HG03135 (cell line): ENCODE measurements at regions not wholly inside any gene's neighbourhood (a gene's known extent, or its start where the extent isn't known, plus 50 kb on each side); places are given as distances from the start of the nearest gene placed in this dataset.

ENCODE experiments used
- ATAC-seq: cut with Tn5 transposase; IDR thresholded peaks from one replicate; pipeline ENCODE4 v1.9.1; 2021; ENCODE audit warnings: mild to moderate bottlenecking, moderate library complexity; ENCODE audit not compliant: unreplicated experiment

DNA sequence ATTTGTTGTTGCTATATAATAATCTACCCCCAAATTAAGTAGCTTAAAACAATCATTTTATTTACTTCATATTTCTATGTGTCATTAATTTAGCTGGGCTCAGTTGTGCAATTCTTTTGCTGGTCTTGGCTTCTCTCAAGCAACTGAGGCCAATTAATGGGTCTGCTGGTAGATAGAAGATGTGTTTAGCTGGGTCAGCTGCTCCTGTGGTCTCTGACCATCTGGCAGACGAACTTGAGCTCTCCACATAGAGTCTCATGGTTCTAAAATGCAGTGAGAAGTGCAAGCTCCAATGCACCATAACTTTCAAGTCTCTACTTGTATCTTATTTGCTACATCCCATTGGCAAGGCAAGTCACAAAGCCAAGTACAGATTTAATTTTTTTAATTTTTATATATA, 515.6 kb downstream of the ZIC1 start:
- ATAC-seq: no peak

- ATAC-seq: no peak
These were observed 516.1 kb downstream of the ZIC1 start for GRCh38 chr3:147925272-147925671.

- ATAC-seq: no peak
These were observed 521.2 kb downstream of the ZIC1 start for GRCh38 chr3:147930232-147930807.

- ATAC-seq: no peak
These were observed 525.5 kb downstream of the ZIC1 start for GRCh38 chr3:147934451-147935180.

- ATAC-seq: no peak
These were observed 528.2 kb downstream of the ZIC1 start for GRCh38 chr3:147937341-147937740.

DNA sequence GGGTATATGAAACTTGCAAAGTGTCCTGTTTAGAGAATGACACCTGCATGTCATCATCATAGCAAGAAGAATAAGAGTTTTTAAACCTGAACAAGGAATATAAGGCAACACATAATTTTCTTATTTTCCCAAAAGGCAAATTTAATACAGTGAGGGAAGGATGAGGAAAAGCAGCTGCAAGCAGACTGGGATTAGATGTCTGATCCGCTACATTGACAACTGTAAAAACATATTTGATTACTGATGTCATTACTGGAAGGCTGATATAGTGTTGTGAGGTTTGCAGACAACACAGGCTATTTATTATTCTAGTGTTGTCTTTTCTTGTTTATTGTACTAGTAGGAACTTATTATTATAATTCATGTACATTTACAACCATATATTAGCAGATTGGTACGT, 528.7 kb downstream of the ZIC1 start:
- no peak for ATAC-seq

DNA sequence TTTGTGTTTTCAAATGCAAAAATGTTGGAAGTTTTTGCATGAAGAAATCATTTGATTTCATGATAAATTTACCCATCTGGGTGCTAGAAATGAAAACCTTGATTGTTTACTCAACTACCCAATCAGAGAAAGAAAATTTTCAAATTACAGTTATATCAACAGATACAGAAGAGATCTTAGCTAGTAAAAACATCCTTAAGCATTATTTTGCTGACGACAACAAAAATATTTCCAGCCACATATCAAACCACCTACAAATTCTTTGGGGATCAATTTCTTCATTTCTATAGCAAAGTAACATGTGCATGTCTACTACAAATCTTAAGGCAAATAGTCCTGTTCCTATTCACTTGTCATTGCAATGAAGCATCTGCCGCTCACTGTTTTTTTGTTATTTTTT, 530.3 kb downstream of the ZIC1 start:
- ATAC-seq: no peak

GRCh38 chr3:147939839-147940238, 530.7 kb downstream of the ZIC1 start:
- ATAC-seq: no peak

DNA sequence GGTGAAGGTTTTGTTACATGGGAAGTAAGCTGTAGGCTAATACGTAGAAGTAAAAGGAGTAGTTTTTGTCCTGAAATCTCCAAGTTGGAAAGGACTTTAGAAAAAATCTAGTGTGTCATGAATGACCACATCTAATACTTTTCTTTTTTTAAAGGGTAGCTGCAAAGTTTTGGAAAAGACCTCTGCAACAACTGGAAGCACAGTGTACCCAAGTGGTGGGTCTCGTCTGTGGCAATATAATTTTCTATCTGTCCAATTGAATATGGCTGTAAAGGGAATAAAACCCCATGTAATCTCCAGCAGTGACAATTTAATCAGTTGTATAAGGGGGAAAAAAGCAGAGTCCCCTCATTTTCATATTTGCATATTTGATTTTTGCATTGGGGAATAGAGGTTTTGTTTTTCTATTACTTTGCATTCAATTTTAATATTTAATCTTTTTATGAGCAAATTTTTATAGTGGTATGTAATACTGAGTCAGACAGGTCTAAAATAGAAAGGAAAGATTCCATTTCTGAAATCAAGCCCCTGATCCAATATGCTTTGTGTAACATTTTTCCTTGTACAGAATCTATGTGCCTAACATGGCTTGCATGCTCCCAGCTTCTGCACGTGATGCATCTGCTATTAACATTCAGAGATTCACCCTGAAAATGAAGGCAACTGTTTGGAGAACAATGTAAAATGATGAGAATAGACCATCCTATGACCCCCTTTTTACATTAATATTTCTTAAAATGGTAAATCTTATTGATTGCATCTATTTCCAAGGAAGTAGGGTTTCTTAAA, 531.4 kb downstream of the ZIC1 start:
- ATAC-seq: no peak

- ATAC-seq: no peak
These were observed 532.8 kb downstream of the ZIC1 start for GRCh38 chr3:147941969-147942368.

DNA sequence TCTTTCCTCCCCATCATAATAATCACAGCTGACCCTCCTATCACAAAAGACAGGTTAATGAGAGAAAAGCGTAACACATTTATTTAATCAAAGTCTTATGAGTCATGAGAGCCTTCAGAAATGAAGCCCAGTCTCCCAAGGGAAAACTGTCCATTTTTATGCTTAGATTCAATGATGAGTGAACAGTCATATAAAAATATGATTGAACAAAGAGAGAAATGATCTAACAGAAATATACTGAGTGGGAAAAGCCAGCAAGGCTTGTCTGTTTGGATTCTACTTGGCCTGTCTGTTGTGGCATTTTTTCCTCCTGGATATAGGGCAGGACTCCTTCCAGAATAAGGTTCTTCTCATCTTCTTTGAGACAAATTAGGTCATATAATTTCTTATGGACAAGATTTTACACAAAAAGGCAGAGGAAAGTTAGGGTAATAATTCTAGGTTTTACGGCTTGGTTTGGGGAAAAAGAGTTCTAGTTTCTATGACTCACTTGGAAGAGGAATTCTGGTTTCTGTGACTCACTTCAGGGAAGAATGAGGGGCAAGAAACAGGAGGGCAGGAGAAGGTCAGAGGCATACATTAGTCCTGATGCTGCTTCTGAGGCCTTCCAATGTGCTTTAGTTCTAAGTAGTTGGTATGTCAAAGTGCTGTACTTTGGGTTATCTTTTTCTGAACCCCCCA, 534.2 kb downstream of the ZIC1 start:
- ATAC-seq: no peak

DNA sequence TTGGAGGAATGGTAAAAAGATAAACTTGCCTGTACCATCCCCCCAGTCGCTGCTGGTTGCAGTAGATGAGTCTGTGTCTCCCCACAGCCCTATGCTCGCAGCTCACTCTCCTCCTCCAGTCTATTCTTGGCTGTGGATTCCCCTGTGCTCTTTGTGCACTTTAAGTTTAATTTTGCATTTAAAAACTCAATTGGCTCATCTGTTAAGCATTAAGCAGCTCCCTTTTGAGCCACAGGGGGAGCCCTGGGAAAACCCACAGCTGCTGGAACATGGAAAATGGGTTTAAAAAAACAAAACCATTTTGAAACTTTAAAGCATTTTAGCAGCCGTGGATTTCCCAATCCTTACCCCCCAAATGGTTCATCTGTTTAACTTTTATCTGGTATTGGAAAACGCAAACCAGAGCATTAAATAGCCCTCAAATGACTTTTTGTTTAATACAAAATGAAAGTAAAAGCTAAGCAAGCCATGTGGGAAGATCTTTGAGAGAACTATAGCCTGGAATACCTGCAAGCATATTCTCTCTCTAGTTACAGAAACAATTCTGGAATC, 536.9 kb downstream of the ZIC1 start:
- ATAC-seq: peak; percentile 60

DNA sequence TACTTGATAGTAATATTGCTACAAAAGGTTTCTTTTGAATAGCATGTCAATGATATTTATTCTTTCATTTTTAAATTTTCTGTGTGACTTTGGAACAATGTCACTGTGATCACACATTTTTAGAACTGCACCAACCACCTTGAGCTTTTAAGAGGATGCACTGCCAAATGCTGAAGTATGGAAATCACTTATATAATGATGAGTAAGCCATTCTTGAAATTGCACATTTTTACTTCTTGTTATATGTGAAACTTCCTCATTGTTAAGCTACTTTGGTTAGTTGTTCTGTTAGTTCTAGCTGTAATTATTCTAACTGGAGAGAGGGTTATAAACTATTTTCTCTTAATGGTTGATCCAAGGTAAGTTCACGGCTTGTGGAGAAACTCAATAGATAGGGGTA, 547.5 kb downstream of the ZIC1 start:
- ATAC-seq: no peak

- no peak for ATAC-seq
These were observed 549.6 kb downstream of the ZIC1 start for GRCh38 chr3:147958754-147959153.

GRCh38 chr3:147960786-147961185, 551.6 kb downstream of the ZIC1 start:
- ATAC-seq: no peak

- no peak for ATAC-seq
These were observed 553.4 kb downstream of the ZIC1 start for GRCh38 chr3:147962408-147963164.

DNA sequence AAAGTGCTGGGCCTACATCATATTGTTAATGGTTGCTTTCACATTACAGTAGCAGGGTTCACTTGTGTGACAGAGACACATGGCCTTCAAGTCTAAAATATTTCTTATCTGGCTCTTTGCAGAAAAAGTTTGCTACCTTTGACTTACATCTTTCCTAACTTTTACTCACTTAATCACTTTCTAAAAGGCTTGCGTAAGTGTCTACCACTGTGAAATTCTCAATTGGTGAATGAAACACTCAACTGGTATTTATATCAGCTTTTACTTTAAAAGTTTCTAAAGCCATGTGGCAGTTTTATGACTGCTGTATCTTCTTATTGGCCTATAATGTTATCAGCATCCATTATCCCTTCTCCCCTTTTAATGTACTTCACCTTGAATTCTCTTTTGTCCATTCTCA, 554.5 kb downstream of the ZIC1 start:
- ATAC-seq: no peak

DNA sequence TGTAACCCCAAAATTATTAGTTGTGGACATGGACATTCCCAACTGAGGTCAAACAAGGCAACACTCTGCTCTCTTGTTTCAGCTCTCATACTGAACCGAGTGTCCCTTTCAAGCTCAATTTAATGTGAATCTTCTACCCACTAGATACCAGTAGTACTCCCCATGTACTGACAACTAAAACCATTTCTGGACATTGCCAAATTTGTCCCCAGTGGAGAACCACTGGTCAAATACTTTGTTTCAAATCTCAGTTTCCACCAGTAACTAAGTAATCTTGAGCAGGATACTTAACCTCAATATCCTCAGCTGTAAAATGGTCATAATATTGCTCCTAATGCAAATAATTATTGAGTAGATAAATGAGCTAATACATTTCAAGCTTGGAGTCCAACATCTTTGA, 566.0 kb downstream of the ZIC1 start:
- no peak for ATAC-seq

- no peak for ATAC-seq
These were observed 567.8 kb downstream of the ZIC1 start for GRCh38 chr3:147977001-147977400.

GRCh38 chr3:147987549-147987948, 578.4 kb downstream of the ZIC1 start:
- ATAC-seq: no peak

- ATAC-seq: no peak
These were observed 580.2 kb downstream of the ZIC1 start for GRCh38 chr3:147989344-147989743.
